ENCODE measurements at regions not wholly inside any gene's neighbourhood (a gene's known extent, or its start where the extent isn't known, plus 50 kb on each side); places are given as distances from the start of the nearest gene placed in this dataset.

DNA sequence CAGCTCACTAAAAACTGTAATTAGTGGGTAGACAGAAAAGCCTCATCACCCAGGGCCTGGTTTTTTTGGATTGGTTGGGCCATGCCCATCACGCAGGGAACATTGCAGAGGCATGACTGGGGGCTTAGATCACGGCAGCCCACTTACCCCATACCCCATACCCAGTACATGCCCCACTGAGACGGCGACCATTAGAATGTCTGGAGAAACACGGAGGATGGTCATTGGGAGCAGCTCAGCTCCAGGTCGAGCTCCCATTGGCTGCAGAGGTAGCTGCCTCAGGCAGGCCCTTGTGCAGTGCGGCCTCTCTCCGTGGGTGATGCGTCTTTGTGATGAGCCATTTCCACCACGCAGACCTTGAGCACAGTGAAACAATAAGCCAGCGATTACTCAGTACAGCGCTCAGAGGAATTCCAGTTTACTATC is 204.0 kb downstream of the GADD45G start:
- DNase-seq (ENCODE audit: low read depth in 2 of 2) = no peak

DNA sequence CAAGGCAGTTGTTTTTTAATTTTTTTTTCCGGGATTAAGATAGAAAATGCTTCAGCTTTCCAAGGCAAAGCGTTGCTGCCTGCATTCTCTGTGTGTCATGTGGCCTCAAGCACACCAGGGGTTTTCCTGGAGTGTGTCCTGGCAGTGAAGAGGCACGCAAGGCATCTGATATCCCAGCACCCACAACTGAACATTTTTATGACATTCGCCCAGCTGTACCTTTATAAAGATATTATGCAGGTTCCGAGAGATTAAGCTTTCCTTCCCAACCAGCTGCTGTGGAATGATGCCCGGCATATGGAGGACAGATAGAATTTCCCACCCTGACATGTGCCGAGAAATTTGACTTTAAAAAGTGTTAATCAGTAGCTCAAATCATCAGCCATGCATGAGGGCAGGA is 205.6 kb downstream of the GADD45G start:
- no peak for DNase-seq (ENCODE audit: low read depth in 2 of 2)

DNA sequence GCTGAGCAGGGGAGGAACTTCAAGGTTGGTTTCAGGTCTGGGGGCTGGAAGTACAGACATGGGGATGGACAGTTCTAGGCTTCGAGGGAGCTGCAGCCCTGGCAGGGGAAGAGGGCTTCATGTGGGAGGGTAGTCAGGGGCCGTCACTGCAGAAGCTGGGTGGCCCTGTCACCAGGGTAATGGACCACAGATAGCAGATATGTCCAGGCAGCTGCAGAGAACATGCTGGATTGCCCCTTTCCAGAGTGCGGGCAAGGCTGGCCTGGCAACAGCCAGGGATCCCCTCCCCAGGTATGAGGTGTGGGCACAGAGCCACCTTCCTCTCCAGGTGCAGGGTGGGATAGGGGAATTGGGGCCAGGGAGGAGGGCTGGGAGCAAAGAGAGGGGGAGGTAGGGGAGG is 206.5 kb downstream of the GADD45G start:
- no peak for DNase-seq (ENCODE audit: low read depth in 2 of 2)

DNA sequence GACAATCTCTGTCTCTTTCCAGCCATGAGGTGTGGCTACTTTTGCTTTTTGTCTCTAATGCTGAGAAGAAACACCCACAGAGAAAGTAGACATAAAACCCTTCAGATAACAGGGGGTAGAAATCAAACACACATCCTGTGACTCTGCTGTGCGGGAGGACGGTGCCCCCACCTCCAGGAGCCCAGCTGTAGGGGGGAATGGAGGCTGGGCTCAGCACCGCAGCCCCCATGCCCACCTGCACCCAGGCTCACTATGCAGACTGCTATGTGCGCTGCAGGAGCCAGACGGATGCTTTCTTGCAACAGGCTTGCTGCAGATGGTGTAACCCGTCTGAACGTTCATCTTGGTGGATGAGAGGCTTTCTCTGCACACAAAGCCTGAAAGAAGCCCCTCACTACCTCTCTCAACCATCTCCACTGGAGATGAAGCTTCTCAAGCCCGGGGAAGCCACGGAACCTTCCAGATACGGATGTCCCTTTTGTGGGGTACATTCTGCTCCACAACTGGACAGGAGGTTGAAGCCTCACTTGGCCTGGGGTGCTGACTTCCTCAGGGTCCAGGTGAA is 207.2 kb downstream of the GADD45G start:
- no peak for DNase-seq (ENCODE audit: low read depth in 2 of 2)

DNA sequence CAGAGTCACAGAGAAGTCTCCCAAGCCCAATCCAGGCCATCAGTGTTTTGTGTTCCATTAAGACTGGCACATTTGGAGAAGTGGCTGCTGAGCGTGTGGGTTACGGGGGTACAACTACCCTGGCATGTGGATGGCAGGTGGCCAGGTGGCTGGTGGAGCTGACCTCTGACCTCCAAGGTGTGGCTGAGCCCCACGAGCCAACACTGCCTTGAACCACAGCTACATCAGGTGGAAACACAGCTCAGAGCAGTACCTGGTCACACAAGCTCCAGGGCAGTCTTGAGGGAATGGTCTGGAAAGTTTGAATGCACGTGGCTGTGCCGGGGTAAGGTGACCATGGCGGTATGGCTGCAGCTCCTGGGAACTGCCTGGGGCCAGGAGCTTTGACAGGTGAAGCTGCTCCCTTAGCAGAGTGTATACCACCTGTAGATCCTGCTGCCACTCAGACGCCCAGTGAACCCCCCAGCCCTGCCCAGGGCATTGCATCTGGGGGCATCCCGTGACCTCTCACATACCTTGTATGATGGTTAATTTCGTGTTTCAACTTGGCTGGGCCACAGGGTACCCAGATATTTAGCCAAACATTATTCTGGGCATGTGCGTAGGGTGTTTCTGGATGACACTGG is 207.9 kb downstream of the GADD45G start:
- no peak for DNase-seq (ENCODE audit: low read depth in 2 of 2)

DNA sequence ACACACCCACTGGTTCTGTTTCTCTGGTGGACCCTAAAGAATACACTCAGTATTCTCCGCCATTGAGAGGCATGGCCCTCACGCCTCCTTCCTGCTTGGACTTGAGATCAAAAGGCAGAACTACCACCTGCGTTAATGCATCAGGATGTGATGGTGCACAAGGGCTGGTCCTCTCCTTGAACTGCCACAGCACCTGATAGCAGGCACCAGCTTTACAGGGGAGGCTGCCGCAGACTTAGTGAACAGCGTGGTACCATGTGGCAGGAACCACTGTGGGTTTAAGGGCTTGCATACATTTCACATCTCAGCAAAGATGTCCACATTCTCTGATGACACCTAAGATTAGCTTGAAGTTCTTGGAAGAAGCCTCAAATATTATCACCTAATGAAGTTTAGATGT is 208.7 kb downstream of the GADD45G start:
- no peak for DNase-seq (ENCODE audit: low read depth in 2 of 2)

DNA sequence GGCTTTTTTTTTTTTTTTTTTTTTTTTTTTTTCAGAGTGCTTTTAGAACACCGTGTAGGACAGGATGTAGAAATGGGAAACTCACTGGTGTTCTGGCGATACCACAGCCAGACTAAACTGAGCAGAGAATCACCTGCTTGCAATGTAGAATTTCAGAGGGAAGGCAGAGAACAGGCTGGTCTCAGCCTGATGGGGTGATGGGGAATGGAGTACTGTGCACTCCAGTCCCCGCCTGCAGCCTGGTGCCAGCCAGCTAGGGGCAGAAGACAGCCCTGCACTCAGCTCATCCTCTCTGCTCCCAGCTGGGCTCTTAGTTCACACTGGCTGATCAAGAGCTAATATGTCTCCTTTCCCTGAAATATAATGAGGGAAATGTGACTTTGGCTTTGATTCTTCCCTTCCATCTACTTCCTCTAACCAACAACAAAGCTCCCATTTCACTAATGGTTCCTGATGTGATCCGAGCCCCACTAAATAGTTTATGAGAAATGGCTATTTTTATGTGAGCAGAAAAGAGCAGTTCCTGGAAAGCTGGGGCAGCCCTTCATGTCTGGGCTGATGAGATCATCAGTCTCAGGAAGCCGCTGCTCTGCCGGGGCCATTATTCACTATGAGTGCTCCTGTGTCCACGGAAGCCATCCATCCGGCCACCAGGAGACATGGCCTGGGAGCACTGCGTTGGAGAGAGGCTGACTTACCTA is 209.7 kb downstream of the GADD45G start:
- DNase-seq (ENCODE audit: low read depth in 2 of 2) = no peak

DNA sequence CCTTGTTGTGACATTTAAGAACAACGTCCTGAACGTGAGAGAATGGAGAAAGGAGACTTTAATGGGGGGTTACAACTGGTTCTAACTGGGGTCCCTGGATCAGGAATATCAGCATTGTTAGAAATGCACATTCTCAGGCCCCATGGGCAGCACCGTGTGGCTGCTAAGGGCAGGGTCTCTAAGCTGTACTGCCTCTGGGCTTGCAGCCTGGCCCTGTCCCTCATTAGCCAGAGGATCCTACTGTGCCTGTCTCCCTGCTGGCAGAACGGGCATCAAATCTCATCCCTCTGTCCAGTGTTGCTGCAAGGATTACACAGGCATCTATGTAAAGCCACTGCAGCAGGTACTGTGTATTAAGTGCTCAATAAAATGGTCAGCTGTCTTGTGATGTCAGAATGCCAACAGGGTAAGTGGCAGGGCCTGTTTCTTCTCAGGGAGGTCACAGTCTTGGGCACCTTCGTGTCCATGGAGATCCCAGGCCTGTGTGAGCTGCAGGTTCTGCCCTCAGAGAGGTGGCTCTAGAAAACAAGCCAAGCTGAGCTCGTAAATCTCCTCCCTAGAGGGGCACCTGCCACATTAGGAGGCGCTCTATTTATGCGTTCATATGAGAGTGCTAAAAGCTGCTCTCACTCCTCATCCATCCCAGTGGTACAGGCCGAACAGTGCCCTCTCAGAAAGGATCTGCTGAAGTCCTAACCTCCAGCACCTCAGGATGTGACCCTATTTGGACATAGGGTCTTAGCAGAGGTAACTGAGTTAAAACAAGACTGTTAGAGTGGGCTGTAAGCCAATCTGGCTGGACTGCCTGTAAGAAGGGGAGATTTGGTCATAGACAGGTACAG is 210.5 kb downstream of the GADD45G start:
- DNase-seq (ENCODE audit: low read depth in 2 of 2) = no peak

DNA sequence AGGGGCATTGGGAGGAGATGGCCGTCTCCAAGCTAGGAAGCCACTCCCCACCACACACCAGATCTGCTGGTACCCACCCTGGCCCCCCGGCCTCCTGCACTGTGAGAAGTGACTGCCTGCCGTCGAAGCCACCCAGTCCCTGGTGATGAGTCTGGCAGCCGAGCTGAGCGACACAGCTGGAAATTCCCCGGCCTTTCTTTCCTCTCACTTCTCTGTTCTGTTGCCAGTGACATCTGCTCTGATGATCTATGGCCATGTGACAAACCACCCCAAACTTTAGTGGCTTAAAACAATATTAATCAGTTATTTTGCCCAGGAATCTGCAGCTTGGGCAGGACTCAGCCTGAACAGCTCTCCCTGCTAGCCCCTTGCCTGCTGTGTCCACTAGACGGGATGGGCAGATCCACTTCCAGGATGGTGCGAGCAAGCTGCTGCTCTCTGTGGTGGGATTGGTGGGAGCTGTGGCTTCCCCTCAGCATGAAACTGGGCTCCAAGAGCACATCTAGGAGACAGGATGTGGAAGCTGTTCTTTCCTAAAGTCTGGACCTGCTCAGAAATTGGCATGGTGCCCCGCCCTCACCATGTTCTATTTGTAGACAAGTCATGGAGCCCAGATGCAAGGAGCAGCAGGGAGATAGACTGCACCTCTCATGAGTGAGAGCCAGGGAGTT is 211.2 kb downstream of the GADD45G start:
- no peak for DNase-seq (ENCODE audit: low read depth in 2 of 2)

DNA sequence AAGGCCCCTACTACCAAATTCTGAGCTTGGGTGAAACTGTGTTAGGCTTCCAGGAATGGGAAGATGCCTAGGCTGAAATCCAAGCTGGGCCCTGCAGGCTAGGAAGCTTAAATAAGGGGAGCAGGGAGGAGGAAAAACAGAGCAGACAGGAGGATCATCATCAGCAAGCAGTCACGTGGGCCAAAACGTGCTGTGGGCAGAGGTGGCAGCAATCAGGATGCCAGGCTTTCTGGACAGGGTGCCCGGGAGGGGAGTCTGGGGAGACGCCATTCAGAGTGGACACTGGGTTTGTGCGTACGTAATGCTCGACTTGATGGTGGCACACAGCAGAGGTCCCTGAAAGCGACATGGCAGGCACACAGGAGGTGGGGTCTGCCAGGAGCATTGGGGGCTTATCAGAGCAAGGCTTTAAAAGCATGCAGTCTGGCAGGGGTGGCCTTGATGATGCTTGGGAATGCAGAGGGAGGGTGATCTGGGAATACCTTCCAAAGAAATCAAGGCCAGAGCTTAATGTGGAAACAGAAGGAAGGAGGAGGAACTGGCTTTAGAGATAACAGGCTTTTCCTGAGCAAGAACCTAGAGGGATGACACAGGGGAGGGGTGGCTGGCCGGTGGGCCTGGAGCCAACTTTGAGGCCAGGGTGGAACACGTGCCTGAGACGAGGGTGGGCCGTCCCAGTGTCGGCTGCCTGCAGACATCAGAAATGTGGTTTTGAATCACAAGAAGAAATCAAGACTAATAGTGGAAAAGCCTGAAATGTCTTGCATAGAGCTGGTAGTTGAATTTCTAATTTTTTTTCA is 212.5 kb downstream of the GADD45G start:
- no peak for DNase-seq (ENCODE audit: low read depth in 2 of 2)

DNA sequence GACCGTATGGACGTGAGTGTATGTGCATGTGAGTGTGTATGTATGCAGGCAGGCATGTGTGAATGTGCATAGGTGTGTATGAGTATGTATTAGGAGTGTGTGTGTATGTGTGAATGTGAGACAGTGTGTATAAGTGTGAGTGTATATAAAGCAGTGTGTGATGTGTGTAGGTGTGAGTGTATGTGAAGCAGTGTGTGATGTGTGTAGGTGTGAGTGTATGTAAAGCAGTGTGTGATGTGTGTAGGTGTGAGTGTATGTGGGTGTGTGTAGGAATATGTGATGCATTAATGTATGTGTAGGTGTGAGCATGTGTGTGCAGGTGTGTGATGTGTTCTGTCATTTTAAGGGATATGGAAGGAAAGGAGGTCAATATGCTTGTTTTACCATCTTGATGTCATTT is 215.5 kb downstream of the GADD45G start:
- no peak for DNase-seq (ENCODE audit: low read depth in 2 of 2)

DNA sequence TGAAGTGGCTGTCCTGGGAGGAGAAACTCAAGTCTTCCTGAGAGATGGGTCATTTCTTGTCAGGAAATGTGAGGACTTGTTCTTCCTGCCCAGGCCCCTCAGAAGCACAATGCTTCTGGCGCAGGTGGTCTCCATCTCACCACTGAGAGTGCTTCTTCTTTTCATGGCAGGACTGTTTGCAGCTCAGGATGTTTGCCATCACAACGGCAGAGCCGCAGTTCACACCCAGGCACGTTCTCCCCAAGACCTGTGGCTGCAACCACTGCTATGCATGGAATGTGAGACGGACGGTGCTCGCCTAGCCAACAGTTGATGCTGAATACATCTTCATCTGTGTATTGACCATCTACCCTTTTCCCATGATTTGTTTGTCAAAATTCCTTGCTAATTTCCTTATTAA is 216.3 kb downstream of the GADD45G start:
- DNase-seq (ENCODE audit: low read depth in 2 of 2) = no peak

DNA sequence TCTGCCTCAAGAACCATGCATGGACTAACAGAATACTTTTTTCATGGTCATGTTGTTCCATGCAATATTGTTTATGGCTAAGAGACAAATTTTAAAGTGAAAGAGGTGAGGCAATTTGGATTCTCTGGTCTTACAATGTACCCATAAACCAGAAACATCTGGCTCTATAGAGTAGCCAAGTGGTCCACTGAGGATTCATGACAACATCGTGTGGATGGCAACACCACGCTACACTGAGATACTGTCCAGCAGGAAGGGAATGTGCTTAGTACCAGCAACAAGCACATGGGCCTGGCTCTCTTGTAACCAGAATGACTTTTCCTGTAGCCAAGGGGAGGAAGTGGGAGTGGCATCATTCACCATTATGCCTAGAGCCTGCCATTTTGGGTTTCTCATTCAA is 218.2 kb downstream of the GADD45G start:
- DNase-seq (ENCODE audit: low read depth in 2 of 2) = no peak

DNA sequence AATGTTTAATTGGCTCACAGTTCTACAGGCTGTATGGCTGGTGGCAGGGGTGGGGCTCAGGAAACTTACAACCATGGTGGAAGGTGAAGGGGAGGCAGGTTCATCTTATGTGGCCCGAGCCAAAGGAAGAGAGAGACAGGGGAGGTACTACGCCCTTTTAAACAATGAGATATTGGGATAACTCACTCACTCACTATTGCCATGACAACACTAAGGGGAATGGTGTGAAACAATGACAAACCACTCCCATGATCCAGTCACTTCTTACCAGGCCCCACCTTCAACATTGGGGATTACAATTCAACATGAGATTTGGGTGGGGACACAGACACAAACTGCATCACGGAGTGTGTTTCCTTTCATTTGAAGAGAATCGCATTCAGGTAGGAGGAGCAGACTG is 220.9 kb downstream of the GADD45G start:
- no peak for DNase-seq (ENCODE audit: low read depth in 2 of 2)

DNA sequence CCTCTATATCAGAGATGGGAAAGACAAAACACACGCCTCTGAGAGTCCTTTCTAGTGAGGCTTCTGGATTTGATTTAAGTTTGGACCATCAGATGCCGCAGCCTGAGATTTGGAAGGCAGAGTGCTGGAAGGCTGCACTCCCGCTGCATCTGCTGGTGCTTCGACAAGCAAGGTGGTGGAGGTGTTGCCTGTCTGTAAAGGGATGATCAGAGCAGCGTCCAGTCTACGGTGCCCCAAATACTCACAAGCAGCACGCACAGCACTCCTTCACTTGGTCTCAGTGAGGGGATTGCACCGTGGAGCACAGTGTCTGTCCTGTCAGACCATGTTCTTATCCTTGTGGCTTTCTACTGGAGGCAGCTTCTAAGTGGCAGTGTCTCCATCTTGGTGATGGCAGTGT is 221.4 kb downstream of the GADD45G start:
- no peak for DNase-seq (ENCODE audit: low read depth in 2 of 2)

DNA sequence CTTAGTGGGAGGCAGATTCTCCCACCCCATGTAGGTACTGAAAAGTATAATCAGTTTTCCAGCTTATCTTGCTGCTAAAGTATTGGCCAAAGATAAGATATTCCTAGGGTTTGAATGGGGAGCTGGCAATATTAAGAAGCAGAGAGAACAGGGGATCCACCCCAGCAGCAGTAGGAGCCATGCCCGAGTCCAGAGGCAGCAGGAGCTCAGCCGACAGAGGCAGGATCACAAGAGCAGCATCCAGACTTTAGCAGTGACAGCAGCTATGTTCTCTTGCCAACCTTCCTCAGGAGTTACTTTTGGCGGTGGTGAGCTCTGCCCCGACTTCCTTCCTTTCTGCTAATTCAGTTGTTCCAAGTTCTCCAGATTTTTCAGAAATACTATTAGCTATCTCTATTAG is 224.5 kb downstream of the GADD45G start:
- no peak for DNase-seq (ENCODE audit: low read depth in 2 of 2)

DNA sequence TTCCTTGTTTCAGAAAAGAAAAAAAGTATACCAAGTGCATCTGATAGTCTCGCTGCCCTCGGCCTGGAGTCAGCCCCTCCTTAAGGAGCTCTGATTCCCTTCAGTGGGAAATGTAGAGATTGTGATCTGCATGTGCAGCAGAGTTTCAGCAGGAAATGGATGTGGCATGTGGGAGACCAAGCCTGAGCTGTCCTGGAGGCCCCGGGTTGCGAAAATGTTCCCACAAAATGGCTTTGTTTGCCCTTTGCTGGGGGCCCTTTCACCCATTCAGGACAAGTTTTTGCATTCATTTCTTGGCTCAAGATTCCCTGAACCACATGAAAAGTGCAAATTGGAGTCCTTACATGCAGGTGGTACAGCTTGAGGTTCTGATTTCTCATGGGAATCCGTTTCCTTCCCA is 230.9 kb downstream of the GADD45G start:
- no peak for DNase-seq (ENCODE audit: low read depth in 2 of 2)

DNA sequence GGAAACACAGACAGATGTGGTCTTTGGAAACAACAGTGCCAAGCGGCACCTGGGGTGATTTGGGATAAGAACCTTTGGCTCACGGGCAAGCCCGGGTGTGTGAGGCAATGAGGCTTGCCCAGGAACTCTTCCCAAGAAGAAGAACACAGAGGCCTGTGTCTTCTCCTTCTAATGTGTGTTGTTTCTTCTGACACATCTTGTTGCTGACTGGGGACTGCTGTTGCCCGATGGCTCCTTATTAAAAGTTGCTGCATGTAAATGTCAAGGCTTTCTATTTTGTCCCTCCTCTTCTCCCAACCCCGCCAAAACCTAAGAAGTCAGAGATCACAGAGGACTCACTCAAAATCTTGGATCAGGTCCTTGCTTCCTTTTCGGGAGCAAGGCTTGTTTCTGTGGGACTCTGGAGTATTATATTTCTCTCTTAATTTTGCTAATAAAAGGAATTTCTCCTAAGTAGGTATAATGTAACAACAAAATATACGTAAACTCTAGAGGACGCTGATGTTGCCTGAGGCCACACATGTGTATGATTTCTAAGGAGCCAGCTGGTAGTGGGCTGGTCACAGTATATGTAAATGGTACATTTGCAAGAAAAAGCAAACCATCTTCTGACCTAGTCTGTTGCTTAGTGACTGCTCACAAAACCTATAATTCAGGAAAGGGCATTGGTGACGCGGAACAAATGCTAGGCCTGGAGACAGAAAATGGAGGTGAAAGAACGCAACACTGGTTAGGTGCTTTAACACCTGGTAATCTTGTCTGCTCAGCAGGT is 232.5 kb downstream of the GADD45G start:
- no peak for DNase-seq (ENCODE audit: low read depth in 2 of 2)

DNA sequence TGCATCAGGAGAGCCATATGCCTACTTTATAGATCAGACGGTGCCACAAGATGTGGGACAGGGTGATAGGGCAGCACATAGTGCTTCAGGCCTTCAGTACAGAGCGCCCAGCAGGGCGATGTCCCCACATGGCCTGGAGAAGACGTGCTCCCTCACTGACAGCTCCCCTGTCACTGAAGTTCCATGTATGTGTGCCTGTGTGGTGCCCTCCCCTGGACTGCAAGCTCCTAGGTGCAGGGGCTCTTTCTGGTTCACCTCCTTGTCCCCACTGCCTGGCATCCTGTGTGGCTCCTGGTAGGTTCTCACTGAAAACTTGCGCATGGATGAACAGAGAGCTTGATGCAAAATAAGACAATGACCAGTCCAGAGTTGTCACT is 233.1 kb downstream of the GADD45G start:
- no peak for DNase-seq (ENCODE audit: low read depth in 2 of 2)

DNA sequence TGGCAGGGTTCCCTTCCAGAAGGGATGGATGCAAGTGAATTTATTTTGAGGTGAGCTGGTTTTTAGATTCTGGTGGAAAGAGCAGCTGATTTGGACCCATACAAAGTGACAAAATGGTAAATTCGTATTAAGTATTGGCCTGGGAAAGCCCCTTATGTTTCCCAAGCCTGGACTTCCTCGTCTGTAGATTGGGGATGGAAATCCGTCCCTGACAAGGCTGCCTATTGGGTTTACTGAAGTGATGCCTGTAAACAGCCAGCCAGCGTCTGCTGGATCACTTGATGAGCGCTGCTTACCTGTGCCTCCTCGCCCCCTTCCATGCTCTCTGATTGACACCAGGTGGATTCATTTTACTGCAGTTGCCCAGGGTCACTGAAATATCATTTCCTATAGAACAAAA is 233.8 kb downstream of the GADD45G start:
- DNase-seq (ENCODE audit: low read depth in 2 of 2) = no peak

DNA sequence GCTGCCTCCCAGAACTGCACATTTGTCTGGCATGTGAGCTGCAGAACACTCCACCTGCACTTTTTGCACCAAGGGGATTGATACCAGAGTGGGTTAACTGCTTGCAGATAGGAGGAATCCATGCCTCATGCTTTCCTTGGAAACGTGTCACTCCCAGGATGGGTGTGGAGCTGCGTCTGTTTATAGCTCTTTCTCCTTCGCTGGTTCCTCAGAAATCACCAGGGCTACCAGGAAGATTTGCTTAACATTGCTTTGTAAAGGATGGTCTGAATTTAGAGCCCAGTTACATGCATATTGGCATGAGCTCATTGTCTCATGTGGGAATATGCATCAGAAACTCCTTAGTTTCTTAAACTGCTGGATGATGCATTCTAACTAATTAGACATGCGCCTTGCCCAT is 234.6 kb downstream of the GADD45G start:
- DNase-seq (ENCODE audit: low read depth in 2 of 2) = no peak
